ENCODE measurements at regions not wholly inside any gene's neighbourhood (a gene's known extent, or its start where the extent isn't known, plus 50 kb on each side); places are given as distances from the start of the nearest gene placed in this dataset.

GRCh38 chrX:138889149-138889548 lies 177.6 kb upstream of the FGF13 start:
- TF ChIP-seq, protein P1, sequence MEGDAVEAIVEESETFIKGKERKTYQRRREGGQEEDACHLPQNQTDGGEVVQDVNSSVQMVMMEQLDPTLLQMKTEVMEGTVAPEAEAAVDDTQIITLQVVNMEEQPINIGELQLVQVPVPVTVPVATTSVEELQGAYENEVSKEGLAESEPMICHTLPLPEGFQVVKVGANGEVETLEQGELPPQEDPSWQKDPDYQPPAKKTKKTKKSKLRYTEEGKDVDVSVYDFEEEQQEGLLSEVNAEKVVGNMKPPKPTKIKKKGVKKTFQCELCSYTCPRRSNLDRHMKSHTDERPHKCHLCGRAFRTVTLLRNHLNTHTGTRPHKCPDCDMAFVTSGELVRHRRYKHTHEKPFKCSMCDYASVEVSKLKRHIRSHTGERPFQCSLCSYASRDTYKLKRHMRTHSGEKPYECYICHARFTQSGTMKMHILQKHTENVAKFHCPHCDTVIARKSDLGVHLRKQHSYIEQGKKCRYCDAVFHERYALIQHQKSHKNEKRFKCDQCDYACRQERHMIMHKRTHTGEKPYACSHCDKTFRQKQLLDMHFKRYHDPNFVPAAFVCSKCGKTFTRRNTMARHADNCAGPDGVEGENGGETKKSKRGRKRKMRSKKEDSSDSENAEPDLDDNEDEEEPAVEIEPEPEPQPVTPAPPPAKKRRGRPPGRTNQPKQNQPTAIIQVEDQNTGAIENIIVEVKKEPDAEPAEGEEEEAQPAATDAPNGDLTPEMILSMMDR (IDR thresholded peaks at IDR 0.05), result no peak
- no peak for TF ChIP-seq POLR2A (IDR thresholded peaks at IDR 0.05)
